GM12878 (cell line): ENCODE measurements at regions not wholly inside any gene's neighbourhood (a gene's known extent, or its start where the extent isn't known, plus 50 kb on each side); places are given as distances from the start of the nearest gene placed in this dataset.

Experiments
- ATAC-seq: fragments of 200-7000 bp; cut with Tn5 transposase; 3 replicates; pipeline ENCODE4 v1.9.1; 2020; ENCODE audit warnings: mild to moderate bottlenecking, moderate library complexity
- BruUV-seq: library from RNA; stranded (reverse); fragments of 400-500 nt; replicated peaks from 2 replicates; lab custom pipeline; 2021; lab: Mats Ljungman, UMichigan
- CTCF ChIA-PET: fragments of 300-600 bp; sonication (Branson Sonifier 250); formaldehyde crosslinking; extraction: SDS; loops from one replicate; lab custom pipeline; 2021; ENCODE audit warnings: inconsistent platforms; lab: Yijun Ruan, JAX
- POLR2A ChIA-PET: fragments of 350-600 bp; formaldehyde crosslinking; extraction: SDS; loops from one replicate; lab custom pipeline; 2021; ENCODE audit warnings: inconsistent platforms; lab: Charles Lee
- RAD21 ChIA-PET: fragments of 300-600 bp; sonication (Branson Sonifier 250); formaldehyde crosslinking; loops from one replicate; lab custom pipeline; 2023; ENCODE audit warnings: antibody characterized with exemption; ENCODE audit not compliant: unreplicated experiment; lab: Charles Lee
- SMC1A ChIA-PET: fragments of 300-600 bp; sonication (Branson Sonifier 250); formaldehyde crosslinking; loops from one replicate; lab custom pipeline; 2023; ENCODE audit not compliant: unreplicated experiment, uncharacterized antibody; lab: Charles Lee
- DNase-seq: peaks from one replicate; pipeline ENCODE4 v3.0.0-alpha.2; 2011; ENCODE audit warnings: low read depth, low spot score
- FAIRE-seq: peaks from 3 replicates; lab custom pipeline; 2011; peaks lifted over from hg19 to GRCh38; lab: Jason Lieb, UNC
- H2AFZ ChIP-seq: 2 replicates; pipeline ENCODE4 v1.6.0; 2011; ENCODE audit warnings: low read depth, low read length, control low read depth; ENCODE audit not compliant: control insufficient read depth
- H3K27ac ChIP-seq: 2 replicates; pipeline ENCODE4 v1.5.1; 2011; ENCODE audit warnings: control low read depth; ENCODE audit not compliant: control insufficient read depth, insufficient read depth
- H3K27me3 ChIP-seq, 2 experiments: replicated peaks in 1 of 2; 2 replicates each; pipeline versions ENCODE4 v1.6.0 to v1.6.1; 2011; ENCODE audit warnings: low read length in 1 of 2; ENCODE audit not compliant: control insufficient read depth in 2 of 2, insufficient read depth in 2 of 2
- H3K36me3 ChIP-seq, 2 experiments: 2 replicates each; pipeline ENCODE4 v1.5.1; 2011; ENCODE audit warnings: low read length in 1 of 2; ENCODE audit not compliant: control insufficient read depth in 2 of 2, insufficient read depth in 2 of 2
- H3K4me1 ChIP-seq: 2 replicates; pipeline ENCODE4 v1.6.1; 2011; ENCODE audit warnings: mild to moderate bottlenecking, low read length, moderate library complexity, mixed read lengths; ENCODE audit not compliant: control insufficient read depth, insufficient read depth
- H3K4me2 ChIP-seq: 2 replicates; pipeline ENCODE4 v1.6.0; 2011; ENCODE audit warnings: control low read depth; ENCODE audit not compliant: control insufficient read depth, insufficient read depth
- H3K4me3 ChIP-seq: fragments of 200-600 bp; sonication (generic); 2 replicates; pipeline ENCODE4 v1.5.1; 2016
- H3K79me2 ChIP-seq: 2 replicates; pipeline ENCODE4 v1.6.0; 2011; ENCODE audit warnings: low read length; ENCODE audit not compliant: control insufficient read depth, insufficient read depth
- H3K9ac ChIP-seq: 2 replicates; pipeline ENCODE4 v1.8.0; 2011; ENCODE audit warnings: low read length, control low read depth, mixed read lengths; ENCODE audit not compliant: control insufficient read depth, insufficient read depth
- H3K9me3 ChIP-seq: replicated peaks from 3 replicates; pipeline ENCODE4 v1.5.1; 2011; ENCODE audit warnings: mild to moderate bottlenecking, low read length; ENCODE audit not compliant: control insufficient read depth, insufficient read depth
- H4K20me1 ChIP-seq: 2 replicates; pipeline ENCODE4 v1.6.0; 2011; ENCODE audit not compliant: control insufficient read depth, insufficient read depth
- ATF7 ChIP-seq: fragments of 450-650 bp; IDR thresholded peaks from 2 replicates; pipeline ENCODE4 v1.6.1; 2016; ENCODE audit warnings: low read depth, mild to moderate bottlenecking
- BCL11A ChIP-seq: IDR thresholded peaks from 2 replicates; pipeline ENCODE4 v1.6.1; 2011; ENCODE audit warnings: low read depth, low read length
- CREB1 ChIP-seq: IDR thresholded peaks from 2 replicates; pipeline ENCODE4 v1.6.1; 2012; ENCODE audit warnings: low read depth, mild to moderate bottlenecking, inconsistent platforms
- EED ChIP-seq: sonication (generic); IDR thresholded peaks from 2 replicates; pipeline ENCODE4 v1.6.1; 2016; ENCODE audit warnings: antibody characterized with exemption, low read depth
- GABPA ChIP-seq: IDR thresholded peaks from 2 replicates; pipeline ENCODE4 v1.6.1; 2014; ENCODE audit warnings: antibody characterized with exemption, low read depth, mild to moderate bottlenecking, inconsistent platforms
- JUND ChIP-seq: IDR thresholded peaks from 2 replicates; pipeline ENCODE4 v1.6.1; 2012; ENCODE audit warnings: low read depth, mild to moderate bottlenecking, low read length, improper control_type of control experiment, moderate library complexity
- NFIC ChIP-seq: IDR thresholded peaks from 2 replicates; pipeline ENCODE4 v1.6.1; 2012; ENCODE audit warnings: low read depth, mild to moderate bottlenecking, inconsistent platforms, low read length, moderate library complexity
- NFYB ChIP-seq: IDR thresholded peaks from 2 replicates; pipeline ENCODE4 v1.6.1; 2011; ENCODE audit warnings: low read depth, mild to moderate bottlenecking, low read length, improper control_type of control experiment, moderate library complexity; ENCODE audit not compliant: insufficient read depth
- NR2C1 ChIP-seq: fragments of 450-650 bp; IDR thresholded peaks from 2 replicates; pipeline ENCODE4 v1.6.1; 2017; ENCODE audit warnings: antibody characterized with exemption, mild to moderate bottlenecking, moderate library complexity
- PAX8 ChIP-seq: fragments of 450-650 bp; IDR thresholded peaks from 2 replicates; pipeline ENCODE4 v1.6.1; 2017; ENCODE audit warnings: mild to moderate bottlenecking, moderate library complexity
- ZNF217 ChIP-seq: fragments of 450-650 bp; IDR thresholded peaks from 2 replicates; pipeline ENCODE4 v1.6.1; 2017; ENCODE audit warnings: antibody characterized with exemption, mild to moderate bottlenecking
- WGBS: methylation state at CpG from one replicate; pipeline ENCODE4 v1.1.6; 2016; ENCODE audit warnings: low lambda C conversion rate; ENCODE audit not compliant: insufficient replicate concordance, insufficient coverage; ENCODE audit errors: missing lambda C conversion rate; 5-methylcytosine and 5-hydroxymethylcytosine counted together
- in situ Hi-C: fragments of 300-500 bp; cut with MboI; formaldehyde crosslinking; loops from 9 replicates; pipeline ENCODE4 v1.14.3; 2018; ENCODE audit warnings: mixed read lengths
- intact Hi-C: fragments of 100-400 bp; cut with micrococcal nuclease; formaldehyde crosslinking; loops from one replicate; pipeline ENCODE4 v1.14.2; 2022; ENCODE audit not compliant: unreplicated experiment
- TF ChIP-seq, protein P1 (sequence below): IDR thresholded peaks from 2 replicates; pipeline ENCODE4 v1.6.1; 2011; ENCODE audit warnings: low read depth, mild to moderate bottlenecking, low read length, moderate library complexity, borderline replicate concordance; ENCODE audit errors: extremely low read depth
- TF ChIP-seq, protein P2 (sequence below): fragments of 450-650 bp; formaldehyde crosslinking; IDR thresholded peaks from 2 replicates; pipeline ENCODE4 v1.4.0; 2022; ENCODE audit warnings: mild to moderate bottlenecking, moderate library complexity

DNA sequence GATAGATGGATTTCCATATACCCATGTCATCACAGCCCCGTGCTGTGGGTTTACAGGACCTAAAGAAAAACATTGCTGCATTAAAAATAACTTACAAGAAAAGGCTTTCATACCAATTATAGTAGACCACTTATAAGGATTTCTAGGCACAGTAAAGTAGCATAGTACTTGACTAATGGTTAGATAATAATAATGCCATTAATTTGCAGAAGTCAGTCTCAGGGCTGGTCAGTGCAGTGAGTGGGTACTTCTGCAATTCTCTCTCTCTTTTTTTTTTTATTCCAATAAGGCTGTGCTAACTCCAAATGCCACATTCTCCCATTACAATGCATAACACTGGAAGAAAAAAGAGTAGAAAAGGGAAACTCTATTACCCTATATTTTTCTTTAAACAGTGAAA lies 73.1 kb upstream of the TMPRSS15 start (continued):
- no peak for TF ChIP-seq NFYB
- TF ChIP-seq, all 136 proteins: peak for 0

DNA sequence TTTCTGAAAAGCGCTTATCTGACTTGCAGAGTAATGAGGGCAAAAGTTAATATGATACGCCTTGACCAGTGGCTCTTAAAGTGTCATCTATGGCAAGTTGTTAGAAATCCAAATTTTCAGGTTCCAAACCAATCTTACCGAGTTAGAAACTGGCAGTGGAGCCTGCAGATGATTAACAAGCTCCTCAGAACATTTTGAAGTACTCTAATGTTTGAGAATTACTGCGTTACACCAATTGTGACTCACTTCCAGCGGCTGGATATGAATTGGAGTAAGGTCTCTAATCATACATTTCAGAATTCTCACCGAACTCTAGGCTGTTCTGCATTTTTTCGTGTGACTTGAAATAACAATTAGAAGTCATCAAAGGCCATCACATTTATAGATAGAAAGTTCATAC lies 73.5 kb upstream of the TMPRSS15 start:
- DNase-seq (no peak), ATAC-seq (no peak), FAIRE-seq (no peak)
- in situ Hi-C loops (no loop called here), intact Hi-C loops (no loop called here)
- no peaks in the 10 kb centered on the region for H3K79me2 ChIP-seq
- H4K20me1 ChIP-seq: no peaks in the 10 kb centered on the region
- POLR2A ChIA-PET: no interaction called here
- TF ChIP-seq, protein P1, sequence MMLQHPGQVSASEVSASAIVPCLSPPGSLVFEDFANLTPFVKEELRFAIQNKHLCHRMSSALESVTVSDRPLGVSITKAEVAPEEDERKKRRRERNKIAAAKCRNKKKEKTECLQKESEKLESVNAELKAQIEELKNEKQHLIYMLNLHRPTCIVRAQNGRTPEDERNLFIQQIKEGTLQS: no peak
- no peak for TF ChIP-seq BCL11A
- no TSS peak for BruUV-seq
- SMC1A ChIA-PET: no interaction called here
- no peak overlapping the region for H3K9ac ChIP-seq
- no peak overlapping the region for H3K27ac ChIP-seq
- no peak overlapping the region for H3K4me3 ChIP-seq
- H3K9me3 ChIP-seq: no peaks in the 10 kb centered on the region
- H3K36me3 ChIP-seq: no peaks in the 10 kb centered on the region
- no peaks in the 10 kb centered on the region for H3K27me3 ChIP-seq
- no peaks in the 10 kb centered on the region for H3K4me1 ChIP-seq
- 15% methylated on average over 7 of the region's 7 CpGs for WGBS
- H3K4me2 ChIP-seq: no peak overlapping the region
- RAD21 ChIA-PET: no interaction called here
- CTCF ChIA-PET: no interaction called here
- H2AFZ ChIP-seq: no peak overlapping the region

DNA sequence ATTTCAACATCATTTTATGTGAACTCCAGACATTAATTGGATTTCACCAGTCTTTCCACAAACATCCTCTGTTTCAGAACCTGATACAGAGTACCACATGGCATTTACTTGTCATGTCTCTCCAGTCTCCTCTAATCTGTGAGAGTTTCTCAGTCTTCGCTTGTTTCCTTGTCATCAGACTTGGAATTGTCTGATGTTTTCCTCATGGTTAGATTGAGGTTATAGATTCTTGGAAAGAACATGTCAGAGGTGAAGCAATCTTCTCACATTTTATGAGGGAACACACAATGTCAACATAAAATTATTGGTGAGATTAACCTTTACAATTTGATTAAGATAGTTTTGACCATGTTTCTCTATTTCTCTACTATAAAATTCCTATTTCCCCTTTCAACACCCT lies 74.9 kb upstream of the TMPRSS15 start:
- no TSS peak for BruUV-seq
- TF ChIP-seq ZNF217: no peak
- TF ChIP-seq GABPA: no peak
- TF ChIP-seq, protein P2, sequence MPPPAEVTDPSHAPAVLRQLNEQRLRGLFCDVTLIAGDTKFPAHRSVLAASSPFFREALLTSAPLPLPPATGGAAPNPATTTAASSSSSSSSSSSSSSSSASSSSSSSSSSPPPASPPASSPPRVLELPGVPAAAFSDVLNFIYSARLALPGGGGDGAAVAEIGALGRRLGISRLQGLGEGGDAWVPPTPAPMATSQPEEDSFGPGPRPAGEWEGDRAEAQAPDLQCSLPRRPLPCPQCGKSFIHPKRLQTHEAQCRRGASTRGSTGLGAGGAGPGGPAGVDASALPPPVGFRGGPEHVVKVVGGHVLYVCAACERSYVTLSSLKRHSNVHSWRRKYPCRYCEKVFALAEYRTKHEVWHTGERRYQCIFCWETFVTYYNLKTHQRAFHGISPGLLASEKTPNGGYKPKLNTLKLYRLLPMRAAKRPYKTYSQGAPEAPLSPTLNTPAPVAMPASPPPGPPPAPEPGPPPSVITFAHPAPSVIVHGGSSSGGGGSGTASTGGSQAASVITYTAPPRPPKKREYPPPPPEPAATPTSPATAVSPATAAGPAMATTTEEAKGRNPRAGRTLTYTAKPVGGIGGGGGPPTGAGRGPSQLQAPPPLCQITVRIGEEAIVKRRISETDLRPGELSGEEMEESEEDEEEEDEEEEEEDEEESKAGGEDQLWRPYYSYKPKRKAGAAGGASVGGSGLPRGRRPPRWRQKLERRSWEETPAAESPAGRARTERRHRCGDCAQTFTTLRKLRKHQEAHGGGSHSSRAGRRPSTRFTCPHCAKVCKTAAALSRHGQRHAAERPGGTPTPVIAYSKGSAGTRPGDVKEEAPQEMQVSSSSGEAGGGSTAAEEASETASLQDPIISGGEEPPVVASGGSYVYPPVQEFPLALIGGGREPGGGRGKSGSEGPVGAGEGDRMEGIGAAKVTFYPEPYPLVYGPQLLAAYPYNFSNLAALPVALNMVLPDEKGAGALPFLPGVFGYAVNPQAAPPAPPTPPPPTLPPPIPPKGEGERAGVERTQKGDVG (CRISPR knock-in tag): no peak
- no peak for TF ChIP-seq ATF7
- TF ChIP-seq NFIC: no peak
- TF ChIP-seq PAX8: no peak
- TF ChIP-seq CREB1: no peak
- TF ChIP-seq EED: no peak
- TF ChIP-seq JUND: no peak
- no peak for TF ChIP-seq NR2C1

More for the DNA sequence above, 74.9 kb upstream of the TMPRSS15 start:
- H4K20me1 ChIP-seq: no peaks in the 10 kb centered on the region
- ChIA-PET SMC1A (no interaction called here), CTCF (no interaction called here), POLR2A (no interaction called here), RAD21 (no interaction called here)
- H3K27ac ChIP-seq: no peak overlapping the region
- H3K27me3 ChIP-seq: no peaks in the 10 kb centered on the region
- no peaks in the 10 kb centered on the region for H3K4me1 ChIP-seq
- no peaks in the 10 kb centered on the region for H3K9me3 ChIP-seq
- FAIRE-seq (no peak), DNase-seq (no peak), ATAC-seq (no peak)
- no peaks in the 10 kb centered on the region for H3K79me2 ChIP-seq
- H3K4me2 ChIP-seq: no peak overlapping the region
- intact Hi-C loops: no loop called here
- WGBS: 7% methylated on average over 1 of the region's 1 CpG
- in situ Hi-C loops: no loop called here
- no peak overlapping the region for H2AFZ ChIP-seq
- H3K9ac ChIP-seq: no peak overlapping the region
- H3K36me3 ChIP-seq: no peaks in the 10 kb centered on the region
- no peak overlapping the region for H3K4me3 ChIP-seq
